AG20443 (cell line): ENCODE measurements at regions not wholly inside any gene's neighbourhood (a gene's known extent, or its start where the extent isn't known, plus 50 kb on each side); places are given as distances from the start of the nearest gene placed in this dataset.

Experiments
- DNase-seq: peaks from one replicate; pipeline ENCODE4 v3.0.0; 2012; ENCODE audit warnings: low spot score, mixed read lengths

DNA sequence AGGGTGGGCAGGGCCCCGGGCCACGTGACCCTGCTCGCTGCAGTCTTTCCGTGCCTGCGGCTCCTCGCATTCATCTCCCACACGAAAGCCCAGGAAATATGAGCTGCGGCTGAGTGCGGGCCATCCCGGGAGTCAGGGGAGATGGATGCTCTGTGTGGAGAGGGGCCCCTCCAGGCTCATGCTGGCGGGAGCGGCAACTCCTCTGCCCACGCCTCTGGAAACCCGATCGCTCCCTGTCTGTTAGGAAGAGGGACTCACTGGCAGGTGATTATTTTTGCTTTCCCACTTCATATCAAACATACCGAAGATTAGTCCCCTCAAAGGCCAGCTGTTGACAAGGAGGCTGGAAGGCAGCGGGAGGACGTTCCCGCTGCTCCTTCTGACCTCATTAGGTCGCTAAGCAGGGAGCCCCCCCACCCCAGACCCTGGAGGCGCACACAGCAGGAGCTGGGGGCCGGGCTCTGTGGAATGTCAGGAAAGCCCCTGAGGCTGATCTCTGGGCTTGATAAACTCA is 228.5 kb downstream of the FOXL1 start:
- no peak for DNase-seq

GRCh38 chr16:86808863-86809444 is 230.6 kb downstream of the FOXL1 start:
- DNase-seq: no peak

- DNase-seq: peak; percentile 65
These were observed 231.2 kb downstream of the FOXL1 start for GRCh38 chr16:86809458-86809955.

GRCh38 chr16:86810062-86810461 is 231.7 kb downstream of the FOXL1 start:
- no peak for DNase-seq

GRCh38 chr16:86812363-86812970 is 234.1 kb downstream of the FOXL1 start:
- DNase-seq: no peak

DNA sequence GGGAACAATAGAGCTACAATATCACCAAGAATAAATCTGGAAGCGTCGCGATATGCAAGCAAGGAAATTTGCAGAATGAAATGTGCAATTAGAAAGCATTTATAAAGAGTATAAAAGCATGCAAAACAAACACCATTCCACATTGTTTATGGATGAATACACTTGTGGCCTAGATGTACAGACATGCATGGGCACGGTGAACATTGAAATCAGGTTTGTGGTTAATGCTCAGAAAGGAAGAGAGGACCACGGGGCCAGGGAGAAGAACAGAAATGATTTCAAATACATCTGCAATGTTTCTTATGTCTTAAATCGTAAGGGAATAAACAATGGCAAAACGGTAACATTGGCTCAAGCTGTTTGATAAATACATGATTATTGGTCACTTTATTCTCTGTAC is 235.9 kb downstream of the FOXL1 start:
- DNase-seq: no peak

DNA sequence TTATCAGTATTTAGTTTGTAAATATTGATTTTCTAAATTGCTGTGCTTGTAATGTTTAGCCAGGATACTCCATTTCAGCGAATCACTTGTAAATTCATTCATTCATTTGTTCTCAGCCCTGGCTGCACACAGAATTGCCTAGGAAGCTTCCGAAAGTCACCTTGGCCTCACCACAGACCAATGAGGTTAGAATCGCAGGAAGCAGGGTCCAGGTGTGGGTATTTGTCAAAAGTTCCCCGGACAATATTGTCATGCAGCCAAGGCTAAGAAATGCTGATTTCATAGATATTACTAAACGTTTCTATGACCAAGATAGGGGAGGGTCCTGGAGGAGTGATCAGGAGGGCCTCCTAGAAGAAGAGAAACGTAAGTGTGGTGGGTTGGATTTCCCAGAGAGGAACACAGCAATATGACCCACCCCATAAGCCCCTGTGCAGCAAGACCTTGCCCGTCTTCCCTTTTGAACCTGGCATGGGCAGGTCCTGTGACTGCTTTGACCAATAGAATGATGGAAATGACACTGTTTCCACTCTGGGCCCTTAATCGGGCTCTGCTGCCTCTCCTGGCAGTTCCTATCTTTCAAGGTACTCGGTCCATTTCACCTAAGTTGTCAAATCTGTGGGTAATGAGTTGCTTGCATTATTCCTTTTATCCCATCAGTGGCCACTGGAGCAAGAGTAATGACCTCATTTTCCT is 238.7 kb downstream of the FOXL1 start:
- no peak for DNase-seq

GRCh38 chr16:86818671-86819532 is 240.6 kb downstream of the FOXL1 start:
- no peak for DNase-seq

DNA sequence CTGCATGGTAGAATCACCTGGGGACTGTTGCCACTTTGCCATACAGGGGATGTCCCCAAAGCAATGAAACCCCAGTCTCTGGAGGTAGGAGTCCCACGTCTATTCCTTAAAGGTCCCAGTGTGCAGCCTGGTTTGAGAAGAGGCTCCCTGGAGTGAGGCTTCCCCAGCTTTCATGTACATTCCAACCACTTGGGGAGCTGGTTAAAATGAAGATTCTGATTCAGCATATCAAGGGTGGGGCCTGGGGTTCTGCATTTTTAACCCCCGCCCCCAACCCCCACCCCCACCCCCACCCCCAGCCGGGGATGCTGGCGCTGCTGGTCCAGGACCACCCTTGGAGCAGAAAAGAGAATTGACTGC is 241.2 kb downstream of the FOXL1 start:
- no peak for DNase-seq

GRCh38 chr16:86821895-86822294 is 243.5 kb downstream of the FOXL1 start:
- DNase-seq: no peak

GRCh38 chr16:86823125-86823524 is 244.8 kb downstream of the FOXL1 start:
- DNase-seq: no peak

DNA sequence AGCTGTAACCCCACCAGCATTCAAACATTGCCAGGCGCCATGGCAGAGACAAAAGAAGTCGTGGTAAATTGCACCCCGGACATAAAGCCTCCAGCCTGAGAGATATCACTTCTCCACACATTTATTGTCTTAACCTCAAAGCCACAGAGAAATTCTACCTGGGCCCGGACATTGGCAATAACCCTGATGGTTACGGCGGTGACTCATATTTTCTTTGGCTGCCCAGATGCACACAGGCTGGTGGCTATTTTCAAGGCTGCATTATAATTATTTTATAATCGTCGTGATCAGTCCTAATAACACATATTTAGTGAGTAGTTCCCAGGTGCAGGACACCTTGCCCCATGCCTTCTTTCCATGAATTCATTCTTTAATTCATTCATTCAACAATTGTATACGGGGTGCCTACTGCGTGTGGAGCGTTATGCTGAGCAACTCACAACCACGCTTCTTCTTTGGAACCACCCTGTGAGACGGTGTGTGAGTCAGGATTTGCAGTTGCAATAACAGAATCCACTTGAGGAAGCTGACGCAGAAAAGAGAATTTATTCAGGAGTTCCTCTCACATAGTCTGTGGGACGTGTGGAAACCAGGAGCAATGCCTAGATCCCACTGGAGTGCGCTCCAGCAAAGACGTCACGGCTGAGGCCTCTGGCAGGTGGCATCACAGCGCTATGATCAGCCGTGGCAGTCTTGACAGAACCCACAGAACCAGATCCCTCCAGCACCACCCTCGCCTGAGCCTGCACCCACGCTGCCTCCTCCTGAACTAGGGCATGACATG is 245.7 kb downstream of the FOXL1 start:
- no peak for DNase-seq

GRCh38 chr16:86824751-86825296 is 246.5 kb downstream of the FOXL1 start:
- no peak for DNase-seq

GRCh38 chr16:86825631-86826030 is 247.3 kb downstream of the FOXL1 start:
- DNase-seq: no peak

- DNase-seq: no peak
These were observed 248.6 kb downstream of the FOXL1 start for GRCh38 chr16:86826941-86827340.

GRCh38 chr16:86827521-86827920 is 249.2 kb downstream of the FOXL1 start:
- DNase-seq: no peak

- DNase-seq: no peak
These were observed 249.9 kb downstream of the FOXL1 start for GRCh38 chr16:86828202-86828601.

DNA sequence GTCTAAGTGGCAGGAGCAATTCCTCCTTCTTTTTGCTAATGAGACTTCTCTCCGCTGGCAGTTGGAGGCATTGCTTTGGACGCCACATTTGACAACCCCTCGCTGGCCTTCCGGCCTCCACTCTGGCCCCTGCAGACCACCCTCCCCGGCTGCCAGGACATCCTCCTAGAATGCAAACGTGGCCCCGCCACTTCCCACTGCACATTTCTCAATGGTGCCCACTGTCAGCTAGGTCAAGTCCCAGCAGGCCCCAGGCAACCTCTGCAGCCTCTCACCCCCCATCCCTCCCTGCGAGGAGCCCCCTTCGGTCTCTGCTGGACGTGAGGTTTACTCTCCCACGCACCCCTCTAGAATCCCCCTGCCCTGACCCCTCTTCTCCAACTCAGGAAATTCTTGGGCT is 250.3 kb downstream of the FOXL1 start:
- no peak for DNase-seq

DNA sequence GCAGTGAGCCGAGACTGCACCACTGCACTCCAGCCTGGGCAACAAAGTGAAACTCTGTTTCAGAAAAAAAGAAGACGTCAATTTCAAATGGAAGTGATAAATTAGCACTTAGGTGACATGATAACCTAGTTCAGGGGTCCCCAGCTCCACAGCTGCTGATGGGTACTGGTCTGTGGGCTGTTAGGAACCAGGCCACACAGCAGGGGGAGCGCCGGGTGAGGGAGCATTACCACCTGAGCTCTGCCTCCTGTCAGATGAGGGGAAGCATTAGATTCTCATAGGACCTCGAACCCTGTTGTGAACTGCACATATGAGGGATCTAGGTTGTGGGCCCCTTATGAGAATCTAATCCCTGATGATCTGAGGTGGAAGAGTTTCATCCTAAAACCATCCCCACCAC is 253.0 kb downstream of the FOXL1 start:
- DNase-seq: no peak

- DNase-seq: no peak
These were observed 254.8 kb downstream of the FOXL1 start for GRCh38 chr16:86833136-86833535.

- peak; percentile 20 for DNase-seq
These were observed 256.2 kb downstream of the FOXL1 start for GRCh38 chr16:86834451-86835035.
